ENCODE measurements at regions not wholly inside any gene's neighbourhood (a gene's known extent, or its start where the extent isn't known, plus 50 kb on each side); places are given as distances from the start of the nearest gene placed in this dataset.

GRCh38 chr12:130079279-130079678 is 83.0 kb upstream of the FZD10 start:
- no peak for DNase-seq (ENCODE audit: low spot score in 2 of 2, unreplicated experiment in 2 of 2)
- Mint-ChIP-seq H3K27me3 (ENCODE audit: low read depth) (peaks cover 53% of the 10 kb centered on the region), H3K4me3 (no peak overlapping the region), H3K27ac (no peak overlapping the region), H3K9me3 (peaks cover 8% of the 10 kb centered on the region), H3K36me3 (no peaks in the 10 kb centered on the region), H3K4me1 (peaks cover 4% of the 10 kb centered on the region)
- TF ChIP-seq, protein P1, sequence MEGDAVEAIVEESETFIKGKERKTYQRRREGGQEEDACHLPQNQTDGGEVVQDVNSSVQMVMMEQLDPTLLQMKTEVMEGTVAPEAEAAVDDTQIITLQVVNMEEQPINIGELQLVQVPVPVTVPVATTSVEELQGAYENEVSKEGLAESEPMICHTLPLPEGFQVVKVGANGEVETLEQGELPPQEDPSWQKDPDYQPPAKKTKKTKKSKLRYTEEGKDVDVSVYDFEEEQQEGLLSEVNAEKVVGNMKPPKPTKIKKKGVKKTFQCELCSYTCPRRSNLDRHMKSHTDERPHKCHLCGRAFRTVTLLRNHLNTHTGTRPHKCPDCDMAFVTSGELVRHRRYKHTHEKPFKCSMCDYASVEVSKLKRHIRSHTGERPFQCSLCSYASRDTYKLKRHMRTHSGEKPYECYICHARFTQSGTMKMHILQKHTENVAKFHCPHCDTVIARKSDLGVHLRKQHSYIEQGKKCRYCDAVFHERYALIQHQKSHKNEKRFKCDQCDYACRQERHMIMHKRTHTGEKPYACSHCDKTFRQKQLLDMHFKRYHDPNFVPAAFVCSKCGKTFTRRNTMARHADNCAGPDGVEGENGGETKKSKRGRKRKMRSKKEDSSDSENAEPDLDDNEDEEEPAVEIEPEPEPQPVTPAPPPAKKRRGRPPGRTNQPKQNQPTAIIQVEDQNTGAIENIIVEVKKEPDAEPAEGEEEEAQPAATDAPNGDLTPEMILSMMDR (IDR thresholded peaks at IDR 0.05; ENCODE audit: unreplicated experiment) = no peak

- Mint-ChIP-seq H3K4me1 (peaks cover 8% of the 10 kb centered on the region), H3K9me3 (peaks cover 8% of the 10 kb centered on the region), H3K36me3 (no peaks in the 10 kb centered on the region), H3K4me3 (no peak overlapping the region), H3K27me3 (ENCODE audit: low read depth) (peaks cover 52% of the 10 kb centered on the region), H3K27ac (no peak overlapping the region)
- no peak for DNase-seq (ENCODE audit: low spot score in 2 of 2, unreplicated experiment in 2 of 2)
- TF ChIP-seq, protein P1 (IDR thresholded peaks at IDR 0.05; ENCODE audit: unreplicated experiment) = no peak
Measured at GRCh38 chr12:130080205-130080604, 82.1 kb upstream of the FZD10 start.

DNA sequence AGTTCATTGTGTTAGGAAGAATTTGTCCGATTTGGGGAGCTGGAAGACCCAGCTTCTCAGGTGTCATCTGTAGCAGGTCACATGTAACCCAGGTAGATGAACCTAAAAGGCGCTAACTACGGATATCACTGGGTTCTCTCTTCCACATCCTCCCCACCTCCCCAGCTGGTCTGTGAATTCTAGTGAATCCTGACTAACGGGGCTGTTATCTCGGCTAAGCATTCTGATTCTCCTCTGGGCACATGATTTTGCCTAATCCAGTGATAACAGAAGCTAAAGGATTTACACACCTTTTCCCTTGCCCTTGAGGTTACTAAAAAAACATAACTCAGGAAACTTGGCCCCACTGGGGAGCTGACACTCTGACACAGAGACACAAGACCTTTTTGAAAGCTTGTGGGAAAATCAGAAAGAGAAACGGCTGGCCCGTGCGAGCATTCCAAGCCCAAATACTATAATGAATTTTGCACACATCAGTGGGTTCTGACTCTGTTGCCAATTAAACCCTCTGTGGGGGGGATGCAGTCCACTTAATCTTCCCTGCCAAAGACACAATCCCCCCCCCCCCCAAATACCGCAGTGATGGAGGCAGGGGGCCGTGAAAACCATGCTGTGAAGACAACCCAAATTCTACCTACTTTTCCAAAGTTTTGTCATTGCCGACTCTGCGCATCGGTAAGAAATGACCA is 81.0 kb upstream of the FZD10 start:
- Mint-ChIP-seq H3K9me3 (peaks cover 8% of the 10 kb centered on the region), H3K36me3 (no peaks in the 10 kb centered on the region), H3K27ac (no peak overlapping the region), H3K4me1 (peaks cover 13% of the 10 kb centered on the region), H3K4me3 (no peak overlapping the region), H3K27me3 (ENCODE audit: low read depth) (peaks cover 48% of the 10 kb centered on the region)
- TF ChIP-seq, protein P1 (IDR thresholded peaks at IDR 0.05; ENCODE audit: unreplicated experiment) = no peak
- DNase-seq (ENCODE audit: low spot score in 2 of 2, unreplicated experiment in 2 of 2) = no peak

GRCh38 chr12:130083002-130083401 is 79.3 kb upstream of the FZD10 start:
- no peaks in the 10 kb centered on the region for H3K36me3 Mint-ChIP-seq
- H3K27me3 Mint-ChIP-seq (ENCODE audit: low read depth) = peaks cover 48% of the 10 kb centered on the region
- H3K9me3 Mint-ChIP-seq = no peaks in the 10 kb centered on the region
- H3K4me3 Mint-ChIP-seq = no peak overlapping the region
- peaks cover 21% of the 10 kb centered on the region for H3K4me1 Mint-ChIP-seq
- TF ChIP-seq, protein P1 (IDR thresholded peaks at IDR 0.05; ENCODE audit: unreplicated experiment) = no peak
- H3K27ac Mint-ChIP-seq = no peak overlapping the region
- DNase-seq (ENCODE audit: low spot score in 2 of 2, unreplicated experiment in 2 of 2) = no peak

DNA sequence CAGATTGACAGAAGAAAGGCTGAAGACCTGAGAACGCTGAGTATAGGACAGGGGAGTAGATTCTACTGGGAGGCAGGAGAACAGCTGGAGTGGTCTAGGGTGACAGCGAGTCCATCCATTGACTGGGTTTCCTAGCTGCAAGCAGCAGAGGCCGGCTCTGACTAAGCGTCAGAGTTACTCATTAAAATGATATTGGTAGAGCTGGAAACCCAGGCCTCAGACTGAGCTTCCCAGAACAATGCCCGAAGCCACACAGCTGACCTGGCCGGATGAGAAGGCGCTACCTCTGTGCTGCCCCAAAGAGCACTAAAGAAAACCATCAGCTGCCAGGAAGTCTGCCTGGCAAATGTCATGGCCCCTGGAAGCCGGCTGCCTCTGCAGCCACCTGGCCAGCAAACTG is 78.5 kb upstream of the FZD10 start:
- Mint-ChIP-seq H3K4me3 (no peak overlapping the region), H3K9me3 (no peaks in the 10 kb centered on the region), H3K27me3 (ENCODE audit: low read depth) (peaks cover 46% of the 10 kb centered on the region), H3K27ac (no peak overlapping the region), H3K4me1 (peaks cover 21% of the 10 kb centered on the region), H3K36me3 (no peaks in the 10 kb centered on the region)
- DNase-seq (ENCODE audit: low spot score in 2 of 2, unreplicated experiment in 2 of 2) = no peak
- TF ChIP-seq, protein P1 (IDR thresholded peaks at IDR 0.05; ENCODE audit: unreplicated experiment) = no peak

All from mesothelial cell of epicardium (in vitro differentiated cells).